GM12872 (cell line): ENCODE measurements at regions not wholly inside any gene's neighbourhood (a gene's known extent, or its start where the extent isn't known, plus 50 kb on each side); places are given as distances from the start of the nearest gene placed in this dataset.

Experiments used
- TF ChIP-seq, protein P1 (sequence below): IDR thresholded peaks from 3 replicates; pipeline ENCODE4 v1.5.1; 2011; ENCODE audit warnings: low read depth, mild to moderate bottlenecking, low read length, moderate library complexity; ENCODE audit not compliant: insufficient read depth

DNA sequence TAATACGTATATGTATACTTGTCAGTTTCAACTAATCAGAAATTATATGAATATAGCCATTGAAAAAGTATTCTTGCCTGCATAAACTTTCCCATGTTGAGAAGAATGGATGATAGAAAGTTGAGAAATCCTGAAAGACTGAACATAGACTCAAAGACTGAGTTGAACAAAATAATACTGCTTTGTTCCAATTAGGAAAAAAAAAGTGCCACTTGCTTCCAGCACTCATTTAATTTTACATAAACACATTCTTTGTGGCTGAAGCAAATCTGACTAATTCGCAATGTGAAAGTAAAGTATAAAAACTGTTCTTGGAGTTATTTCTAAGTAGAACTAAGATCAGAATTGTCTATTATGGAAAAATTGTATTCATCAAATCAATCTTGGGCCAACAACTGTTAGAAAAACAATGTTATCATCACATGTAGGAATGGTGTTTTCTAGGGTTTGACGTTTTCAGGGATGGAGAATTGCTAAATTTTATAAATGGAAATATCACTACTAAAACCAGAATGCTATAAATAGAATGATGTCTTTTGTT, 2334.6 kb downstream of the PCDH7 start:
- TF ChIP-seq, protein P1, sequence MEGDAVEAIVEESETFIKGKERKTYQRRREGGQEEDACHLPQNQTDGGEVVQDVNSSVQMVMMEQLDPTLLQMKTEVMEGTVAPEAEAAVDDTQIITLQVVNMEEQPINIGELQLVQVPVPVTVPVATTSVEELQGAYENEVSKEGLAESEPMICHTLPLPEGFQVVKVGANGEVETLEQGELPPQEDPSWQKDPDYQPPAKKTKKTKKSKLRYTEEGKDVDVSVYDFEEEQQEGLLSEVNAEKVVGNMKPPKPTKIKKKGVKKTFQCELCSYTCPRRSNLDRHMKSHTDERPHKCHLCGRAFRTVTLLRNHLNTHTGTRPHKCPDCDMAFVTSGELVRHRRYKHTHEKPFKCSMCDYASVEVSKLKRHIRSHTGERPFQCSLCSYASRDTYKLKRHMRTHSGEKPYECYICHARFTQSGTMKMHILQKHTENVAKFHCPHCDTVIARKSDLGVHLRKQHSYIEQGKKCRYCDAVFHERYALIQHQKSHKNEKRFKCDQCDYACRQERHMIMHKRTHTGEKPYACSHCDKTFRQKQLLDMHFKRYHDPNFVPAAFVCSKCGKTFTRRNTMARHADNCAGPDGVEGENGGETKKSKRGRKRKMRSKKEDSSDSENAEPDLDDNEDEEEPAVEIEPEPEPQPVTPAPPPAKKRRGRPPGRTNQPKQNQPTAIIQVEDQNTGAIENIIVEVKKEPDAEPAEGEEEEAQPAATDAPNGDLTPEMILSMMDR = no peak

DNA sequence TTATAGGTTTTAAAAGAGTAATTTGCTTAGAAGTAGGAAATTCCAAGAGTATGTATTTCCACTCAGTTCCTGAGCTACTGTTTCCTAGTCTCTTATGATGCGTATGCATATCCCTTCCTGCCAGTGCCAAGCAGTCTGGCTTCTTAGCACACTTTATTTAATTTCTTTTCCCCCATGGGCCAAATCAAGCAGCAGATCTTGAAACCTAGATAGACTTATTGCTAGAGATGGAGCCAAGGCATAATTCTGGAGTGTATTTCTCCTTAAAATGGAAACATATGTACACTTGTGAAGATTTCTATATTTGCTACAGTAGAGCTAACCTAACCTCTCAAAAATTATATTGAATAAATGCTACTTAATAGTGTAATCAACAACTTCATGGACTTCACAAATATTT, 2337.6 kb downstream of the PCDH7 start:
- TF ChIP-seq, protein P1 = no peak

DNA sequence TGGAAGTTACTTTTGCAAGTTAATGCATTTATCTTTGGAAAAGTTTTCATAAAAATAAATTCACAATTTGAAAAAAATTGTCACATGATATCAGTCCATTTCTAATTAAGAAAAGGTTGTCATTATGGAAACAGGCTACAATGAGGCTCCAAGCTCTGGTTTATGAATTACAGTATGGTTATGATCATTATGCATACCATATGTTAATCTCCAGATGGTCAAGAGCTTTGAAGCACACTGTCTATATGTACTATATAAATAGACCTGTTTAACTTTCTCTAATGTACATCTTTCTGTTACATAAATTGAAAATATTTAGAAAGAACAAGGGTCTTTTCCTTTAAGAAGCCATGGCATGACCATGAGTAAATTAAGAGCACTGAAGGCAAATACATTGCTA, 2338.8 kb downstream of the PCDH7 start:
- TF ChIP-seq, protein P1 = no peak

DNA sequence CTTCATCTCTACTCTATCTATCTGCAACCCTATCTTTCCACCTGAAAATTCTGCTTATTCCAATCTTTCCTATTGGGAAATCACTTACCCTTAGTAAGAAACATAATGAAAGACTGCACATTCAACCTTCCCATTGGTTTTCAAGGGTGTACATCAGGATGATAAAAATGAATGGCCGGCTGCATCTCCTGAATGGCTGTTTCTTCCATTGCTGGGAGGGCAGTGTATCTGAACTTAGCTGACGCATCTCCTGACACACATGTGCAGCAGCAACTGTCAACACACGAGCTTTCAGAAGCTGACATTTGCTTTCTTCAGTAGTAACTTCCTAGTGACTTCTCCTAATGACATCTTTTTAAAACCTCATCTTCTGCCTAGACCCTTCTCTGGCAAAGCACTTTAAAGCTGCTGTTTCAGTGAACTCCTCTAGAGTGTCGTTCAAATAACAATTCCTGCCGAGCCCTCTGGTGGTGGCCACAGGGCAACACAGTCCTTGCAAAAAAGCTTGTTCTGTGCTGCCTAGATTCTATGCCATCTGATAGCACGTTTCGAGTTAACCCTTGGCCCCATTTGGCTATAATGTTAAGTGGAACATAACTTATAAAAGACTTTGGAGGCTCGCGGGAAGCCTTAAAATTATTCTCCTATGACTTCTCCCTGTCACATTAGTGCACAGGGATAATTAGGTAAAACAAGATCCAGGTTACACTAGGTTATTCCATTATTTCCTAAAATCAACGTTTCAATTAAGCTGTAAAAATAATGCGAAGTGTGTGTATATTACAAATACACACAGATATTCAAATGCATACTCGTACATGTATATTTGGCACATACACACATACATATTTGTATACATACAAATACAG, 2340.7 kb downstream of the PCDH7 start:
- TF ChIP-seq, protein P1 = peak; percentile 75

DNA sequence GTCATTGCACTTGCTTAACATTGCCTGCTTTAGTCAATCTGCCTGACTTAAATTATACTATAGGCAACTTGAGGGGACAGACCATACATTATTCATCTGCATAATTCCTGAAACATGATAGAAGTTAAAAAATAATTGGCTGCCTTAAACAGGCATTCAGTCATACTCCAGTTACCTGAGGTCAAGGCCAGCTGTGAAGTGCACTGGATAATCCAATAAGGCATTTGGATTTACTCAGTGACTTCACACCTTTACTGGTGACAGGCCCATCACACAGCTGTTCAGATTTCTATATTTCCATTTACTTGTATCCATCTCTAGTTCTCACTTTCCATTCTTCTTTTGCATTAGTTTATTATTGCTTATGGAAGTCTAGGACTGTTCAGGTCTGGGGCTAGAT, 2341.6 kb downstream of the PCDH7 start:
- TF ChIP-seq, protein P1 = no peak

DNA sequence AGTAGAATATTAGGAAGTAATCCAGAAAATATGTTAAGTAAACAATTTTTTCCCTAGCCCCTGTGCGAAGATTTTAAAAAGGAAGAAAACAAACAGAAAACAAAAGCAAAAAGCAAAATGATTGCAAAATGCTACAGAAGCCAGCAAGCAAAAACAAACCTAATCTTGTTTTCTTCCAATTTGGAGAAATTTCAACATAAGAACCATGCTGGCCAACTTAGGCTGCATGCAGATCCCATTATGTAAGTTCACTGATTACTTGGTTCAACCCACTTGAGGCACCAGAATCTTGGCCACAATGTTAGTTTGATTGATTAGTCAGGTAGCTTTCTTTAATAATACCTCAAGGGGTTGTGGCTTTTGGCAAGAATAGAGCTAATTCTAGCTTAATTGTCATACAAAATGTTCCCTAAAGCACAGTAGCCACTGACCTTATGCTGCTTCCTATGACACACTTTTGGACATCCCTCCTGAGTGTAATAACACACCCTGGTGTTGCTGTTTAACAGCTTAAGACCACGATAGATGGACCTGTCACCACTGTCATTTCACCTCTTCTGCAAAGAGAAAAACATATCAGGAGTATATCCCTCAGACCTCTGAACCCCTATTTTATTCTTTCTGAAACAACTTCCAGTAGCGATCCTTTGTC, 2342.1 kb downstream of the PCDH7 start:
- TF ChIP-seq, protein P1 = no peak

DNA sequence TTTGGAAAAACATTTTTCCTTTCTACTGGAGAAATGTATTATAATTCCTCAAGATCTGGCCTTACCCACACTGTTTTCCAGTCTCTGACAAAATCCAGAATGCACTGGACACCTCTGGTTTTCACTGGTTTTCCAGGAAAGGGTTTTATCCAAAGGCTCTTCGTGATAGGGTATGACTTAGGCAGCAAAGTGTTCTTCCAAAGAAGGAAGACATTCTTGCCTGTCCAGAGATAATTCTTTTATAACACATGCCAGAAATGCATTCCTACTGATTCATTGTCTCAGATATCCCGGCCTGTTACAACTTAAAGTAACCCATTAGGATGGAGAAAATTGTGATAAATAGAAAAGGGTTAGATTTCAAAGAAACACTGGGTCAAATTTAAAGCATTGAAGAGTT, 2343.1 kb downstream of the PCDH7 start:
- TF ChIP-seq, protein P1 = no peak
